Lung (tissue), 11 donors: ENCODE measurements at regions not wholly inside any gene's neighbourhood (a gene's known extent, or its start where the extent isn't known, plus 50 kb on each side); places are given as distances from the start of the nearest gene placed in this dataset.

Experiments
- ATAC-seq: fragments of 200-7000 bp; cut with Tn5 transposase; one replicate; pipeline ENCODE4 v1.9.1; 2020; ENCODE audit warnings: moderate number of reproducible peaks; ENCODE audit not compliant: insufficient read depth, low FRiP score
- DNase-seq, 3 donors: peaks; one replicate each; pipeline ENCODE4 v3.0.0-alpha.2; 2013 to 2017
- H3K27ac ChIP-seq, 2 donors: one replicate each; pipeline ENCODE4 v1.5.1; 2013; ENCODE audit warnings: mild to moderate bottlenecking in 2 of 2, moderate library complexity in 2 of 2, control low read depth in 1 of 2, inconsistent platforms in 1 of 2, low read depth in 1 of 2, low read length in 1 of 2
- H3K27me3 ChIP-seq, 3 donors: one replicate each; pipeline ENCODE4 v1.5.1; 2013; ENCODE audit warnings: low read length in 2 of 3; ENCODE audit not compliant: control insufficient read depth in 3 of 3, insufficient read depth in 3 of 3
- H3K36me3 ChIP-seq, 4 donors: one replicate each; pipeline ENCODE4 v1.5.1; 2013; ENCODE audit warnings: low read length in 4 of 4, mild to moderate bottlenecking in 1 of 4, moderate library complexity in 1 of 4; ENCODE audit not compliant: control insufficient read depth in 4 of 4, insufficient read depth in 4 of 4
- H3K4me1 ChIP-seq, 5 donors: one replicate each; pipeline ENCODE4 v1.5.1; 2013; ENCODE audit warnings: low read length in 5 of 5, mild to moderate bottlenecking in 2 of 5, moderate library complexity in 1 of 5; ENCODE audit not compliant: control insufficient read depth in 5 of 5, insufficient read depth in 5 of 5
- H3K4me3 ChIP-seq: one replicate; pipeline ENCODE4 v1.5.1; 2013; ENCODE audit warnings: mild to moderate bottlenecking, control low read depth, moderate library complexity
- H3K9ac ChIP-seq, 2 donors: one replicate each; pipeline ENCODE4 v1.5.1; 2013; ENCODE audit warnings: low read length in 2 of 2, control low read depth in 1 of 2; ENCODE audit not compliant: insufficient read depth in 1 of 2
- H3K9me3 ChIP-seq, 4 donors: one replicate each; pipeline ENCODE4 v1.5.1; 2013; ENCODE audit warnings: low read length in 3 of 4, mild to moderate bottlenecking in 1 of 4, moderate library complexity in 1 of 4; ENCODE audit not compliant: control insufficient read depth in 4 of 4, insufficient read depth in 3 of 4
- CTCF ChIP-seq: IDR thresholded peaks from 2 replicates; pipeline ENCODE4 v1.5.1; 2012; ENCODE audit warnings: mild to moderate bottlenecking; ENCODE audit errors: control extremely low read depth, extremely low read depth
- WGBS, 2 donors: extraction: QIAGEN DNeasy Blood & Tissue Kit; methylation state at CpG; one replicate each; pipeline ENCODE4 v1.1.7; 2013; 5-methylcytosine and 5-hydroxymethylcytosine counted together
- donor health status: control.
- donor health status: control.
- donor health status: Bipolar disorder and iron deficiency.
- donor health status: healthy.
- donor health status: DM: yes; HTN: yes; CAD: no.

DNA sequence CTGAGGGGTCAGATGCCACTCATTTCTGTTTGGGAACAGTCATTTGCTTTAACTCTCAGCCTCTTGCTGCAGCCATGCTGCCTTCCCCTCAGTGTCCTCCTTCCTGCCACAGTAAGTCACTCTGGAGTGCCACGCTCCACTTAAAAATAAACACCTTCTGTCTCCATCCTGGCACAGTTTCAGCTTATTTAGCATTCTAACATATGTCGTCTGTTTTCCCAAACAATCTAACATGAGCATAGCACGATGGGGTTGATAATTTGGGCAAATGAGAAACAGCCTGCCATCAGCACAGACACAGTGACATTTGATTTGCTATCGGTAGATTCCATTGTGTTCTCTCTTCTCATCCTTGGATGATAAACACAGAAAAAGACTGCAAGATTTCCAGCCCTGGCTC lies 768.6 kb downstream of the UQCRFS1 start:
- DNase-seq (no peak), ATAC-seq (no peak)
- no peak overlapping the region for H3K9ac ChIP-seq
- H3K27ac ChIP-seq, result no peak overlapping the region
- H3K4me1 ChIP-seq, result no peaks in the 10 kb centered on the region
- no peaks in the 10 kb centered on the region for H3K9me3 ChIP-seq
- peaks cover 0 to 2% (median 0%) of the 10 kb centered on the region in 3 donors for H3K27me3 ChIP-seq
- TF ChIP-seq CTCF, result no peak
- no peaks in the 10 kb centered on the region for H3K36me3 ChIP-seq
- WGBS, 2 donors, result 72 to 78% methylated on average over 4 of the region's 4 CpGs
- no peak overlapping the region for H3K4me3 ChIP-seq

DNA sequence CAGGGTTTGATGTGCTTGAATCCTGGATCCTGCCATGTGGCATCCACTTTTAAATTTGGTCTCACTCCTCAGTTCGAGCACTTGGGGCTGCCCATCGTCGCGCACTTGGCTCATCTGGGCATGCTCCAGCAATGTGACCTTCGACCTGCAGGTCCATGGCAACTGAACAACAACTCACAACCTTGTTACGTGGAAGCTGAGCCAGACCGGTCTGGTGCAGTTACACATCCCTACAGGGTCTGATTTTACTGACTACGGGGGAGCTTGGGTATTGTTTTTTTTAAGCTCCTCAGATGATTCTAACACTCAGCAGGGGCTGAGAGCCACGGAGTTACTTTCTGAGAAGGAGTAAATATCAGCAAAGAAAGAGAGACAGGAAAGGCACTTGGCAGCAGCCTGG lies 769.6 kb downstream of the UQCRFS1 start:
- Histone ChIP-seq H3K9ac (no peak overlapping the region), H3K4me3 (no peak overlapping the region), H3K27ac (no peak overlapping the region), H3K27me3 (peaks cover 0 to 2% (median 0%) of the 10 kb centered on the region in 3 donors), H3K9me3 (no peaks in the 10 kb centered on the region), H3K36me3 (no peaks in the 10 kb centered on the region), H3K4me1 (no peaks in the 10 kb centered on the region)
- ATAC-seq, result no peak
- TF ChIP-seq CTCF, result no peak
- DNase-seq, result no peak
- WGBS, 2 donors, result 79 to 83% methylated on average over 9 of the region's 9 CpGs

- Histone ChIP-seq H3K9me3 (no peaks in the 10 kb centered on the region), H3K27ac (no peak overlapping the region), H3K4me1 (no peaks in the 10 kb centered on the region), H3K27me3 (peaks cover 0 to 2% (median 0%) of the 10 kb centered on the region in 3 donors), H3K36me3 (no peaks in the 10 kb centered on the region), H3K9ac (no peak overlapping the region), H3K4me3 (no peak overlapping the region)
- ATAC-seq (peak; percentile 57), DNase-seq (peak in 1 of 3 donors; percentile 10)
- no peak for TF ChIP-seq CTCF
- WGBS, 2 donors, result 64 to 82% methylated on average over 11 of the region's 11 CpGs
These were observed 775.3 kb downstream of the UQCRFS1 start for GRCh38 chr19:28437390-28438346.
